ENCODE measurements at regions not wholly inside any gene's neighbourhood (a gene's known extent, or its start where the extent isn't known, plus 50 kb on each side); places are given as distances from the start of the nearest gene placed in this dataset.
A peak's percentile ranks its signal among the peaks of the same experiment; 100 is the strongest.
"Not testable (repeated sequence)": the region's sequence is repeated elsewhere in the genome, so short reads cannot be mapped to it uniquely, and the experiment has no call there.

GRCh38 chr7:112979055-112979454 lies 107.6 kb downstream of the GPR85 start:
- DNase-seq; H3K27ac ChIP-seq (ENCODE audit: insufficient read depth in 1 of 2, low read depth in 1 of 2, low read length in 2 of 2, poor library complexity in 1 of 2, severe bottlenecking in 2 of 2); H3K4me1 ChIP-seq (ENCODE audit: control extremely low read depth in 1 of 4, control insufficient read depth in 4 of 4, insufficient read depth in 4 of 4, low read length in 3 of 4); H3K4me3 ChIP-seq (ENCODE audit: control insufficient read depth in 1 of 7, extremely low read depth in 1 of 7, insufficient read depth in 4 of 7, low read depth in 2 of 7, low read length in 6 of 7); POLR2A ChIA-PET; H3K9me3 ChIP-seq (ENCODE audit: control extremely low read depth in 1 of 5, control insufficient read depth in 4 of 5, insufficient read depth in 2 of 5, low read depth in 1 of 5, low read length in 4 of 5); CTCF ChIA-PET; H3K27me3 ChIP-seq (replicated peaks in 2 of 5; ENCODE audit: control insufficient read depth in 4 of 5, insufficient read depth in 5 of 5, low read length in 4 of 5); H3K36me3 ChIP-seq (ENCODE audit: control insufficient read depth in 4 of 4, insufficient read depth in 4 of 4, low read length in 3 of 4): not testable (repeated sequence)
- no CpG with 5 or more reads among the region's 3 CpGs for WGBS (ENCODE audit: insufficient coverage)

- WGBS (ENCODE audit: insufficient coverage): no CpG with 5 or more reads among the region's 8 CpGs
- H3K9me3 ChIP-seq (ENCODE audit: control extremely low read depth in 1 of 5, control insufficient read depth in 4 of 5, insufficient read depth in 2 of 5, low read depth in 1 of 5, low read length in 4 of 5); H3K27me3 ChIP-seq (replicated peaks in 2 of 5; ENCODE audit: control insufficient read depth in 4 of 5, insufficient read depth in 5 of 5, low read length in 4 of 5); POLR2A ChIA-PET; CTCF ChIA-PET; H3K27ac ChIP-seq (ENCODE audit: insufficient read depth in 1 of 2, low read depth in 1 of 2, low read length in 2 of 2, poor library complexity in 1 of 2, severe bottlenecking in 2 of 2); H3K36me3 ChIP-seq (ENCODE audit: control insufficient read depth in 4 of 4, insufficient read depth in 4 of 4, low read length in 3 of 4); H3K4me1 ChIP-seq (ENCODE audit: control extremely low read depth in 1 of 4, control insufficient read depth in 4 of 4, insufficient read depth in 4 of 4, low read length in 3 of 4); DNase-seq; H3K4me3 ChIP-seq (ENCODE audit: control insufficient read depth in 1 of 7, extremely low read depth in 1 of 7, insufficient read depth in 4 of 7, low read depth in 2 of 7, low read length in 6 of 7): not testable (repeated sequence)
Observed at GRCh38 chr7:112977244-112977955, 109.2 kb downstream of the GPR85 start.

GRCh38 chr7:112970771-112971170 lies 115.9 kb downstream of the GPR85 start:
- no peaks in the 10 kb centered on the region for H3K9me3 ChIP-seq (ENCODE audit: control extremely low read depth in 1 of 5, control insufficient read depth in 4 of 5, insufficient read depth in 2 of 5, low read depth in 1 of 5, low read length in 4 of 5)
- H3K4me1 ChIP-seq (ENCODE audit: control extremely low read depth in 1 of 4, control insufficient read depth in 4 of 4, insufficient read depth in 4 of 4, low read length in 3 of 4): no peaks in the 10 kb centered on the region
- POLR2A ChIA-PET: no interaction called here
- H3K36me3 ChIP-seq (ENCODE audit: control insufficient read depth in 4 of 4, insufficient read depth in 4 of 4, low read length in 3 of 4): no peaks in the 10 kb centered on the region
- H3K27ac ChIP-seq (ENCODE audit: insufficient read depth in 1 of 2, low read depth in 1 of 2, low read length in 2 of 2, poor library complexity in 1 of 2, severe bottlenecking in 2 of 2): no peak overlapping the region
- no peak overlapping the region for H3K4me3 ChIP-seq (ENCODE audit: control insufficient read depth in 1 of 7, extremely low read depth in 1 of 7, insufficient read depth in 4 of 7, low read depth in 2 of 7, low read length in 6 of 7)
- peak in 2 of 3 donors; percentile 19 to 23 for DNase-seq
- peaks cover 0 to 2% (median 0%) of the 10 kb centered on the region in 5 experiments for H3K27me3 ChIP-seq (replicated peaks in 2 of 5; ENCODE audit: control insufficient read depth in 4 of 5, insufficient read depth in 5 of 5, low read length in 4 of 5)
- CTCF ChIA-PET: no interaction called here

GRCh38 chr7:112969946-112970345 lies 116.7 kb downstream of the GPR85 start:
- ChIA-PET POLR2A (no interaction called here), CTCF (no interaction called here)
- H3K9me3 ChIP-seq (ENCODE audit: control extremely low read depth in 1 of 5, control insufficient read depth in 4 of 5, insufficient read depth in 2 of 5, low read depth in 1 of 5, low read length in 4 of 5): no peaks in the 10 kb centered on the region
- H3K27ac ChIP-seq (ENCODE audit: insufficient read depth in 1 of 2, low read depth in 1 of 2, low read length in 2 of 2, poor library complexity in 1 of 2, severe bottlenecking in 2 of 2): no peak overlapping the region
- H3K4me1 ChIP-seq (ENCODE audit: control extremely low read depth in 1 of 4, control insufficient read depth in 4 of 4, insufficient read depth in 4 of 4, low read length in 3 of 4): no peaks in the 10 kb centered on the region
- no peak overlapping the region for H3K4me3 ChIP-seq (ENCODE audit: control insufficient read depth in 1 of 7, extremely low read depth in 1 of 7, insufficient read depth in 4 of 7, low read depth in 2 of 7, low read length in 6 of 7)
- no CpG with 5 or more reads among the region's 1 CpG for WGBS (ENCODE audit: insufficient coverage)
- H3K27me3 ChIP-seq (replicated peaks in 2 of 5; ENCODE audit: control insufficient read depth in 4 of 5, insufficient read depth in 5 of 5, low read length in 4 of 5): peaks cover 0 to 2% (median 0%) of the 10 kb centered on the region in 5 experiments
- no peak for DNase-seq
- no peaks in the 10 kb centered on the region for H3K36me3 ChIP-seq (ENCODE audit: control insufficient read depth in 4 of 4, insufficient read depth in 4 of 4, low read length in 3 of 4)

- Histone ChIP-seq H3K4me1 (ENCODE audit: control extremely low read depth in 1 of 4, control insufficient read depth in 4 of 4, insufficient read depth in 4 of 4, low read length in 3 of 4) (no peaks in the 10 kb centered on the region), H3K9me3 (ENCODE audit: control extremely low read depth in 1 of 5, control insufficient read depth in 4 of 5, insufficient read depth in 2 of 5, low read depth in 1 of 5, low read length in 4 of 5) (no peaks in the 10 kb centered on the region)
- CTCF ChIA-PET: no interaction called here
Observed at GRCh38 chr7:112965506-112965905, 121.1 kb downstream of the GPR85 start.

GRCh38 chr7:112963634-112964033 lies 123.0 kb downstream of the GPR85 start:
- no CpG with 5 or more reads among the region's 1 CpG for WGBS (ENCODE audit: insufficient coverage)
- H3K9me3 ChIP-seq (ENCODE audit: control extremely low read depth in 1 of 5, control insufficient read depth in 4 of 5, insufficient read depth in 2 of 5, low read depth in 1 of 5, low read length in 4 of 5): no peaks in the 10 kb centered on the region
- H3K4me1 ChIP-seq (ENCODE audit: control extremely low read depth in 1 of 4, control insufficient read depth in 4 of 4, insufficient read depth in 4 of 4, low read length in 3 of 4): no peaks in the 10 kb centered on the region
- H3K27me3 ChIP-seq (replicated peaks in 2 of 5; ENCODE audit: control insufficient read depth in 4 of 5, insufficient read depth in 5 of 5, low read length in 4 of 5): peaks cover 0 to 5% (median 0%) of the 10 kb centered on the region in 5 experiments
- H3K36me3 ChIP-seq (ENCODE audit: control insufficient read depth in 4 of 4, insufficient read depth in 4 of 4, low read length in 3 of 4): no peaks in the 10 kb centered on the region
- ChIA-PET POLR2A (no interaction called here), CTCF (no interaction called here)
- DNase-seq: no peak
- no peak overlapping the region for H3K27ac ChIP-seq (ENCODE audit: insufficient read depth in 1 of 2, low read depth in 1 of 2, low read length in 2 of 2, poor library complexity in 1 of 2, severe bottlenecking in 2 of 2)
- no peak overlapping the region for H3K4me3 ChIP-seq (ENCODE audit: control insufficient read depth in 1 of 7, extremely low read depth in 1 of 7, insufficient read depth in 4 of 7, low read depth in 2 of 7, low read length in 6 of 7)

More at GRCh38 chr7:112965506-112965905, 121.1 kb downstream of the GPR85 start:
- WGBS (ENCODE audit: insufficient coverage): 73% methylated on average over 1 of the region's 1 CpG
- Histone ChIP-seq H3K4me3 (ENCODE audit: control insufficient read depth in 1 of 7, extremely low read depth in 1 of 7, insufficient read depth in 4 of 7, low read depth in 2 of 7, low read length in 6 of 7) (no peak overlapping the region), H3K36me3 (ENCODE audit: control insufficient read depth in 4 of 4, insufficient read depth in 4 of 4, low read length in 3 of 4) (no peaks in the 10 kb centered on the region), H3K27me3 (replicated peaks in 2 of 5; ENCODE audit: control insufficient read depth in 4 of 5, insufficient read depth in 5 of 5, low read length in 4 of 5) (peaks cover 0 to 5% (median 0%) of the 10 kb centered on the region in 5 experiments), H3K27ac (ENCODE audit: insufficient read depth in 1 of 2, low read depth in 1 of 2, low read length in 2 of 2, poor library complexity in 1 of 2, severe bottlenecking in 2 of 2) (no peak overlapping the region)
- POLR2A ChIA-PET: no interaction called here
- DNase-seq: no peak

GRCh38 chr7:112962815-112963214 lies 123.8 kb downstream of the GPR85 start:
- no peak for DNase-seq
- ChIA-PET POLR2A (no interaction called here), CTCF (no interaction called here)
- Histone ChIP-seq H3K4me1 (ENCODE audit: control extremely low read depth in 1 of 4, control insufficient read depth in 4 of 4, insufficient read depth in 4 of 4, low read length in 3 of 4) (no peaks in the 10 kb centered on the region), H3K27me3 (replicated peaks in 2 of 5; ENCODE audit: control insufficient read depth in 4 of 5, insufficient read depth in 5 of 5, low read length in 4 of 5) (peaks cover 0 to 5% (median 0%) of the 10 kb centered on the region in 5 experiments), H3K27ac (ENCODE audit: insufficient read depth in 1 of 2, low read depth in 1 of 2, low read length in 2 of 2, poor library complexity in 1 of 2, severe bottlenecking in 2 of 2) (no peak overlapping the region), H3K4me3 (ENCODE audit: control insufficient read depth in 1 of 7, extremely low read depth in 1 of 7, insufficient read depth in 4 of 7, low read depth in 2 of 7, low read length in 6 of 7) (no peak overlapping the region), H3K9me3 (ENCODE audit: control extremely low read depth in 1 of 5, control insufficient read depth in 4 of 5, insufficient read depth in 2 of 5, low read depth in 1 of 5, low read length in 4 of 5) (no peaks in the 10 kb centered on the region), H3K36me3 (ENCODE audit: control insufficient read depth in 4 of 4, insufficient read depth in 4 of 4, low read length in 3 of 4) (no peaks in the 10 kb centered on the region)
- WGBS (ENCODE audit: insufficient coverage): 100% methylated on average over 1 of the region's 3 CpGs

Measured in common myeloid progenitor, CD34-positive (primary cell).